ENCODE measurements at regions not wholly inside any gene's neighbourhood (a gene's known extent, or its start where the extent isn't known, plus 50 kb on each side); places are given as distances from the start of the nearest gene placed in this dataset.

DNA sequence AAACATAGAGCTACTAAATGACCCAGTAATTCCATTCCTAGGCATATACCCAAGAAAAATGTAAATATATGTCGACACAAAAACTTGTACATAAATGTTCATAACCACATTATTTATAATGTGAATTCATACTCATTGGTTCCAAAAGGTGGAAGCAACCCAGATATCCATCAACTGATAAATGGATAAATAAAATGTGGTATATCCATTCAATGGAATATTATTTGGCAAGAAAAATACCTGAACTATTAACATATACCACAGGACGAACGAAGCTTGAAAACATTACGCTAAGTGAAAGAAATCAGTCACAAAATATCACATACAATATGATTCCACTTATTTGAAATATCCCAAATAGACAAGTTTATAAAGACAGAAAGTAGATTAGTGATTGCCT lies 99.0 kb upstream of the SOX5 start:
- H3K27me3 ChIP-seq: no peaks in the 10 kb centered on the region
- H3K27ac ChIP-seq: no peak overlapping the region
- no peaks in the 10 kb centered on the region for H3K9me3 ChIP-seq
- H3K4me3 ChIP-seq: no peak overlapping the region
- TF ChIP-seq, protein P1, sequence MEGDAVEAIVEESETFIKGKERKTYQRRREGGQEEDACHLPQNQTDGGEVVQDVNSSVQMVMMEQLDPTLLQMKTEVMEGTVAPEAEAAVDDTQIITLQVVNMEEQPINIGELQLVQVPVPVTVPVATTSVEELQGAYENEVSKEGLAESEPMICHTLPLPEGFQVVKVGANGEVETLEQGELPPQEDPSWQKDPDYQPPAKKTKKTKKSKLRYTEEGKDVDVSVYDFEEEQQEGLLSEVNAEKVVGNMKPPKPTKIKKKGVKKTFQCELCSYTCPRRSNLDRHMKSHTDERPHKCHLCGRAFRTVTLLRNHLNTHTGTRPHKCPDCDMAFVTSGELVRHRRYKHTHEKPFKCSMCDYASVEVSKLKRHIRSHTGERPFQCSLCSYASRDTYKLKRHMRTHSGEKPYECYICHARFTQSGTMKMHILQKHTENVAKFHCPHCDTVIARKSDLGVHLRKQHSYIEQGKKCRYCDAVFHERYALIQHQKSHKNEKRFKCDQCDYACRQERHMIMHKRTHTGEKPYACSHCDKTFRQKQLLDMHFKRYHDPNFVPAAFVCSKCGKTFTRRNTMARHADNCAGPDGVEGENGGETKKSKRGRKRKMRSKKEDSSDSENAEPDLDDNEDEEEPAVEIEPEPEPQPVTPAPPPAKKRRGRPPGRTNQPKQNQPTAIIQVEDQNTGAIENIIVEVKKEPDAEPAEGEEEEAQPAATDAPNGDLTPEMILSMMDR (IDR thresholded peaks at IDR 0.05): no peak
- H3K36me3 ChIP-seq: no peaks in the 10 kb centered on the region
- intact Hi-C loops (cut with DNase I; ENCODE audit: low total_unique reads): no loop called here
- H3K4me1 ChIP-seq: peaks cover 0 to 26% (median 10%) of the 10 kb centered on the region in 4 donors
- no peak for DNase-seq

DNA sequence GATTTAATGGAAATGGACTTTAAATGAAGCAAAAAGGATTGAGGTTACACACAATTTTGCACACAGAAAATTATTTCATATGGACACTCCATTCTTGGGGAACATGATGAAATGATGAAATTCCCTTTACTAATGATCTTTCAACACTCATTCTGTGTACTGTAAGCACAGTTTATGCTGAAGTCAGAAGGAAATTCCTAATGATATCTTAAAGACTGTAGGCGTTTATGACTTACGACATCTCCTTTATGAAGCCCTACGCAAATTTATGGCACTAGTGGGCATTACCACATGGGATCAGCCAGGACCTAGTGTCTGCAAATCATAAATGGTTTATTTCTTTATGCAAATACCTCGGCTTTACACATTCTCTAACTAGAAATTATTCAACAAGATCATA lies 97.9 kb upstream of the SOX5 start:
- DNase-seq: no peak
- no peaks in the 10 kb centered on the region for H3K36me3 ChIP-seq
- peaks cover 0 to 26% (median 10%) of the 10 kb centered on the region in 4 donors for H3K4me1 ChIP-seq
- H3K4me3 ChIP-seq: no peak overlapping the region
- no peaks in the 10 kb centered on the region for H3K27me3 ChIP-seq
- H3K9me3 ChIP-seq: no peaks in the 10 kb centered on the region
- H3K27ac ChIP-seq: no peak overlapping the region
- TF ChIP-seq, protein P1 (IDR thresholded peaks at IDR 0.05): no peak
- intact Hi-C loops (cut with DNase I; ENCODE audit: low total_unique reads): no loop called here

DNA sequence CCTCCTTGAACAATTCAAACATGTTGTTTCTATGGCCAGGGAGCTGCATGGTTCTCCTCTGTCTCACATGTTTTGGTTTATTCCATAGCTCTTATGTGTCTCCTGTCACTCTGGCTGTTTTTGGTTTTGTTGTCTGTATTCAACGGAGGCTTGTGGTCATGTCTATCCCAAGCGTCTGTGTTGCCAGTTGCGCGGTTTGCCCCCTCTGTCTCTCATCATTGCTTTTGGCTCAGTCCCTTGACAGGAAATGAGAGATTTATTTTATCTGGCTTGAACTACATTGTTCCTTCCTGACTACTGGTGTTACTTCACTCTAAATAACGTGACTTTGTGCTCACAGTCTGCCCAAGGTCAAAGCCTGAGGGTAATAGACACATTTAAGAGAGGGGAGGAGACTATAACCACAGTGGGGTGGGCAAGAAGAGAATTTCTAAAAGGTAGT lies 96.4 kb upstream of the SOX5 start:
- no peaks in the 10 kb centered on the region for H3K27me3 ChIP-seq
- DNase-seq: peak; percentile 39 to 69
- H3K36me3 ChIP-seq: no peaks in the 10 kb centered on the region
- intact Hi-C loops (cut with DNase I; ENCODE audit: low total_unique reads): no loop called here
- peaks cover 0 to 26% (median 10%) of the 10 kb centered on the region in 4 donors for H3K4me1 ChIP-seq
- no peaks in the 10 kb centered on the region for H3K9me3 ChIP-seq
- H3K4me3 ChIP-seq: no peak overlapping the region
- TF ChIP-seq, protein P1 (IDR thresholded peaks at IDR 0.05): no peak
- peak overlapping the region; percentile 22 to 55 for H3K27ac ChIP-seq

DNA sequence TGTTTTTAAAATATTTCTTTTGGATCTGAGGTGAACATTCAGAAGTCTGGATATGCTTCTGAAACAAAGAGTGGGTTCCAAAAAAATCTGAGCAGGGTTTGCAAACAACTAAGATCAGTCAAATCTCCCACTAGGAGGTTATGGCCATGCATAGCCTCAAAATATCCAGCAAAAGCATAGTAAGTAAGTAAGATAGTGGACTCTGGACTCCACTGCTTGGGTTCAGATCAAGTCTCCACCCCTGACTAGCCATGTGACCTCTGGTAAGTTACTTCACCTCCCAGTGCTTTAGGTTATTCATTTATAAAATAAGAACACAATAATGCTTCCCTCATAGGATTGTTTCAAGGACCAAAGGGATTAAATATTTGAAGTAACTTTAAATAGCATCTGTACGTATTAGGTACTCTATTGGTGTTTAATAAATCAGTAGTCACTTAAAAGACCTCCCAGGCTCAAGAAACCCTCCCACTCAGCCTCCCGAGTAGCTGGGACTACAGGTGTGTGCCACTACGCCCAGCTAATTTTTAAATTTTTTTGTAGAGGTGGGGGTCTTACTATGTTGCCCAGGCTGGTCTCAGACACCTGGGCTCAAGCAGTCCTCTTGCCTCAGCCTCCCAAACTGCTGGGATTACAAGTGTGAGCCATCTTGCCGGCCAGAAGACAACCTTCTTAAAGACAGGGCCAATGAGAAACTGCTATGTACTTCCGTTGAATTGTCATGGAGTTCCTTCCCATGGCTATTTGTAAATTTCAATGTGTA lies 95.7 kb upstream of the SOX5 start:
- intact Hi-C loops (cut with DNase I; ENCODE audit: low total_unique reads): no loop called here
- TF ChIP-seq, protein P1 (IDR thresholded peaks at IDR 0.05): no peak
- DNase-seq: no peak
- peaks cover 0 to 26% (median 10%) of the 10 kb centered on the region in 4 donors for H3K4me1 ChIP-seq
- H3K27me3 ChIP-seq: no peaks in the 10 kb centered on the region
- H3K4me3 ChIP-seq: no peak overlapping the region
- peak overlapping the region; percentile 22 to 55 for H3K27ac ChIP-seq
- no peaks in the 10 kb centered on the region for H3K36me3 ChIP-seq
- no peaks in the 10 kb centered on the region for H3K9me3 ChIP-seq

DNA sequence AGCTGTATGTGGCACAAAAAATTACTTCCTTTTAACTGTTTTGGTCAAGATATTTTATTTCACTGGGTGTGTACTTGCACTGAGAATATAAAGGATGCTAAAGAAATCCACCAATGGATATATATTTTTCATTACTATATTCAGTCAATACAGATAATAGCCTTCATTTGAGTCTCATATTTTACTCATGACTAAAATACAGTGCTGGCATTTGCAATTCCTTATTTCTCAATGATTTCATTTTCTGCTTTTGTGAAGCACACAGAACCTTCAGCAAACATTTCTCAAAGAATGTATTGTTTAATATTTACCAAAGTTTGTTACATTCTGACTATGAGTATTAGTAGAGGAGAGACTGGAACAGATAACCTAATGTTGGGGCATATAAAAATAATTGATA lies 93.2 kb upstream of the SOX5 start:
- peaks cover 0 to 44% (median 10%) of the 10 kb centered on the region in 4 donors for H3K4me1 ChIP-seq
- no peak overlapping the region for H3K4me3 ChIP-seq
- TF ChIP-seq, protein P1 (IDR thresholded peaks at IDR 0.05): no peak
- no peaks in the 10 kb centered on the region for H3K36me3 ChIP-seq
- intact Hi-C loops (cut with DNase I; ENCODE audit: low total_unique reads): no loop called here
- no peak overlapping the region for H3K27ac ChIP-seq
- no peaks in the 10 kb centered on the region for H3K9me3 ChIP-seq
- no peaks in the 10 kb centered on the region for H3K27me3 ChIP-seq
- no peak for DNase-seq
